ENCODE measurements at regions not wholly inside any gene's neighbourhood (a gene's known extent, or its start where the extent isn't known, plus 50 kb on each side); places are given as distances from the start of the nearest gene placed in this dataset.

DNA sequence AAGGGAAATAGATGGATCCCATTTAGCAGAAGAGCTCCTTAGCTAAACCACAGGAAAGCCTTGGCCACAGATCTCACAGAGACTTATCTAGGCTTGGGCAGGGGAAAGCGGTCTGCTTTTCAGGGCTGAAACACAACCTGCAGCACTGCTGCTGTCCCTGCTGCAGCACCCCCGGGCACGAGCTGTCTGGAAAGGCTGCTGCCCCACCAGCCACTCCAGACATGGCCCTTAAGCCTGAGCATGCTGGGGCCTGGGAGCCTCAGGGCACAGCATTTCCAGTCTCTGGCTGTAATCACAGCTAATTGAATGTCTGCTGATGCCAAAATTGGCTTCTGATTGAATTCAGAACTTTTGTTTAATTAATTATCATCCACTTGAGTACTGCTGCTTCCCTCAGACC, 115.0 kb downstream of the TMPRSS5 start:
- TF ChIP-seq EZH2 (IDR thresholded peaks at IDR 0.05; ENCODE audit: borderline replicate concordance, low read depth, low read length, severe bottlenecking): no peak
- TF ChIP-seq, protein P1, sequence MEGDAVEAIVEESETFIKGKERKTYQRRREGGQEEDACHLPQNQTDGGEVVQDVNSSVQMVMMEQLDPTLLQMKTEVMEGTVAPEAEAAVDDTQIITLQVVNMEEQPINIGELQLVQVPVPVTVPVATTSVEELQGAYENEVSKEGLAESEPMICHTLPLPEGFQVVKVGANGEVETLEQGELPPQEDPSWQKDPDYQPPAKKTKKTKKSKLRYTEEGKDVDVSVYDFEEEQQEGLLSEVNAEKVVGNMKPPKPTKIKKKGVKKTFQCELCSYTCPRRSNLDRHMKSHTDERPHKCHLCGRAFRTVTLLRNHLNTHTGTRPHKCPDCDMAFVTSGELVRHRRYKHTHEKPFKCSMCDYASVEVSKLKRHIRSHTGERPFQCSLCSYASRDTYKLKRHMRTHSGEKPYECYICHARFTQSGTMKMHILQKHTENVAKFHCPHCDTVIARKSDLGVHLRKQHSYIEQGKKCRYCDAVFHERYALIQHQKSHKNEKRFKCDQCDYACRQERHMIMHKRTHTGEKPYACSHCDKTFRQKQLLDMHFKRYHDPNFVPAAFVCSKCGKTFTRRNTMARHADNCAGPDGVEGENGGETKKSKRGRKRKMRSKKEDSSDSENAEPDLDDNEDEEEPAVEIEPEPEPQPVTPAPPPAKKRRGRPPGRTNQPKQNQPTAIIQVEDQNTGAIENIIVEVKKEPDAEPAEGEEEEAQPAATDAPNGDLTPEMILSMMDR (IDR thresholded peaks at IDR 0.05; ENCODE audit: extremely low read depth in 1 of 2, insufficient read depth in 1 of 2, low read depth in 1 of 2, low read length in 2 of 2): no peak
- TF ChIP-seq POLR2AphosphoS5 (IDR thresholded peaks at IDR 0.05; ENCODE audit: insufficient read depth, low read depth, low read length): no peak
- no peak for TF ChIP-seq MYC (IDR thresholded peaks at IDR 0.05; ENCODE audit: low read depth, low read length)
- TF ChIP-seq GATA2 (IDR thresholded peaks at IDR 0.05; ENCODE audit: insufficient read depth, insufficient read length, low read depth, low read length): no peak
- no peak for TF ChIP-seq FOS (IDR thresholded peaks at IDR 0.05; ENCODE audit: borderline replicate concordance, insufficient read depth, low read length)
- no peak for TF ChIP-seq JUN (IDR thresholded peaks at IDR 0.05; ENCODE audit: borderline replicate concordance, insufficient read depth, insufficient read length, low read depth)
- TF ChIP-seq, protein P2, sequence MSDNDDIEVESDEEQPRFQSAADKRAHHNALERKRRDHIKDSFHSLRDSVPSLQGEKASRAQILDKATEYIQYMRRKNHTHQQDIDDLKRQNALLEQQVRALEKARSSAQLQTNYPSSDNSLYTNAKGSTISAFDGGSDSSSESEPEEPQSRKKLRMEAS (IDR thresholded peaks at IDR 0.05; ENCODE audit: insufficient read depth, insufficient read length): no peak
- TF ChIP-seq POLR2A (IDR thresholded peaks at IDR 0.05; ENCODE audit: low read depth, low read length): no peak
- Histone ChIP-seq H3K27ac (ENCODE audit: insufficient read depth, low read depth, low read length) (no peak overlapping the region), H3K36me3 (ENCODE audit: control insufficient read depth in 2 of 2, extremely low read depth in 1 of 2, insufficient read depth in 2 of 2, low read length in 2 of 2) (no peaks in the 10 kb centered on the region), H2AFZ (ENCODE audit: low read depth, low read length) (no peak overlapping the region), H3K79me2 (ENCODE audit: control insufficient read depth, insufficient read depth, low read length) (no peaks in the 10 kb centered on the region), H3K4me3 (replicated peaks in 1 of 3; ENCODE audit: insufficient read depth in 1 of 3, low read depth in 1 of 3, low read length in 3 of 3) (no peak overlapping the region), H3K9me1 (replicated peaks; ENCODE audit: control insufficient read depth, extremely low read depth, insufficient read depth, low read length) (no peaks in the 10 kb centered on the region), H3K4me2 (ENCODE audit: insufficient read depth, low read length) (no peak overlapping the region), H3K27me3 (ENCODE audit: control insufficient read depth in 2 of 2, insufficient read depth in 2 of 2, low read length in 2 of 2) (no peaks in the 10 kb centered on the region), H3K9ac (replicated peaks; ENCODE audit: extremely low read depth, insufficient read depth, low read length) (no peak overlapping the region), H3K9me3 (replicated peaks; ENCODE audit: control insufficient read depth, insufficient read depth, low read length) (no peaks in the 10 kb centered on the region), H3K4me1 (ENCODE audit: control insufficient read depth, extremely low read depth, insufficient read depth, low read length) (no peaks in the 10 kb centered on the region), H4K20me1 (replicated peaks; ENCODE audit: control insufficient read depth, extremely low read depth, insufficient read depth, low read length) (no peaks in the 10 kb centered on the region)
- intact Hi-C loops (cut with micrococcal nuclease): no loop called here
- dilution Hi-C loops (cut with MboI; ENCODE audit: extremely low pct_ligation_motif_present, low sequenced_read_pairs): no loop called here
- DNase-seq (ENCODE audit: low read depth, low spot score) (no peak), FAIRE-seq (no peak)
- POLR2A ChIA-PET: no interaction called here
- CTCF ChIA-PET: no interaction called here
- no TSS peak for BruUV-seq (replicated peaks)

Data from endothelial cell of umbilical vein (primary cell).